ENCODE measurements at regions not wholly inside any gene's neighbourhood (a gene's known extent, or its start where the extent isn't known, plus 50 kb on each side); places are given as distances from the start of the nearest gene placed in this dataset.

DNA sequence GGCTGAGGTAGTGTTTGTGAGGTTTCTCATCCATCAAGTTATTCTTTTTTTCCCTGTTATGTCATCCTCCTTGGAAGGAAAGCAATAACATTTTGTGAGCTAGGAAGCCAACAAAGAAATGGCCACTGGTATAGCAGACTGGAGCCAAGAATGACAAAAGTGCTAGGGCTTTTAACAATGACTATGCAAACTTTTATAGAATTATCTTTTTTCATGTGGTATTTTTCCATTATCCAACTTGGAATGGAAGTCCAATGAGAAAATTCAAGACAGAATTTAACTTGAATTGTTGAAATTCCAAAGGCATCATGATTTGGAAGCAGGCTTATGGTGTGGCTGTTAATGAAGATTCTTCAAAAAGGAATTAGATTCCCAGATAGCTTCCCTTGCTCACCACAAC, 216.4 kb upstream of the PDGFD start:
- ATAC-seq (ENCODE audit: poor library complexity) (no peak), DNase-seq (no peak)
- Histone ChIP-seq H3K4me1 (ENCODE audit: insufficient read depth, low read length) (no peaks in the 10 kb centered on the region), H3K36me3 (ENCODE audit: insufficient read depth, low read length) (no peaks in the 10 kb centered on the region), H3K27me3 (ENCODE audit: control insufficient read depth in 1 of 2, insufficient read depth in 2 of 2, low read length in 2 of 2) (no peaks in the 10 kb centered on the region), H3K4me3 (ENCODE audit: low read length) (no peak overlapping the region), H3K9me3 (ENCODE audit: control insufficient read depth in 1 of 2, insufficient read depth in 1 of 2, low read length in 2 of 2) (peaks cover 0 to 1% of the 10 kb centered on the region in 2 experiments), H3K27ac (ENCODE audit: low read depth in 1 of 2, low read length in 2 of 2) (no peak overlapping the region)
- Mint-ChIP-seq H3K27ac (no peak overlapping the region), H3K9me3 (no peaks in the 10 kb centered on the region), H3K4me3 (no peak overlapping the region), H3K27me3 (no peaks in the 10 kb centered on the region), H3K36me3 (ENCODE audit: low read depth) (no peaks in the 10 kb centered on the region), H3K4me1 (ENCODE audit: low read depth) (no peaks in the 10 kb centered on the region)
- intact Hi-C loops (cut with DNase I, micrococcal nuclease), result no loop called here
- ChIA-PET POLR2A (no interaction called here), CTCF (no interaction called here)
- TF ChIP-seq, protein P1, sequence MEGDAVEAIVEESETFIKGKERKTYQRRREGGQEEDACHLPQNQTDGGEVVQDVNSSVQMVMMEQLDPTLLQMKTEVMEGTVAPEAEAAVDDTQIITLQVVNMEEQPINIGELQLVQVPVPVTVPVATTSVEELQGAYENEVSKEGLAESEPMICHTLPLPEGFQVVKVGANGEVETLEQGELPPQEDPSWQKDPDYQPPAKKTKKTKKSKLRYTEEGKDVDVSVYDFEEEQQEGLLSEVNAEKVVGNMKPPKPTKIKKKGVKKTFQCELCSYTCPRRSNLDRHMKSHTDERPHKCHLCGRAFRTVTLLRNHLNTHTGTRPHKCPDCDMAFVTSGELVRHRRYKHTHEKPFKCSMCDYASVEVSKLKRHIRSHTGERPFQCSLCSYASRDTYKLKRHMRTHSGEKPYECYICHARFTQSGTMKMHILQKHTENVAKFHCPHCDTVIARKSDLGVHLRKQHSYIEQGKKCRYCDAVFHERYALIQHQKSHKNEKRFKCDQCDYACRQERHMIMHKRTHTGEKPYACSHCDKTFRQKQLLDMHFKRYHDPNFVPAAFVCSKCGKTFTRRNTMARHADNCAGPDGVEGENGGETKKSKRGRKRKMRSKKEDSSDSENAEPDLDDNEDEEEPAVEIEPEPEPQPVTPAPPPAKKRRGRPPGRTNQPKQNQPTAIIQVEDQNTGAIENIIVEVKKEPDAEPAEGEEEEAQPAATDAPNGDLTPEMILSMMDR (IDR thresholded peaks at IDR 0.05), result no peak

DNA sequence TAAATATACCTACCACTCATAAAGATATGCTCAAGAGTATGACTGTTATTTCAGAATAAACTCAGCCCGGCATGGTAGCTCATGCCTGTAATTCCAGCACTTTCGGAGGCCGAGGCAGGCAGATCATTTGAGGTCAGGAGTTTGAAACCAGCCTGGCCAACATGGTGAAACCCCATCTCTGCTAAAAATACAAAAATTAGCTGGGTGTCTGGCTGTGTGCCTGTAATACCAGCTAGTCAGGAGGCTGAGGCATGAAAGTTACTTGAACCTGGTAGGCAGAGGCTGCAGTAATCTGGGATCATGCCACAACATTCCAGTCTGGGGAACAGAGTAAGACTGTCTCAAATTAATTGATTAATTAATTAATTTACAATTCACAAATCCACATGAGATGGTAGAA, 208.2 kb upstream of the PDGFD start:
- DNase-seq (no peak), ATAC-seq (ENCODE audit: poor library complexity) (no peak)
- Histone ChIP-seq H3K4me1 (ENCODE audit: insufficient read depth, low read length) (no peaks in the 10 kb centered on the region), H3K4me3 (ENCODE audit: low read length) (no peak overlapping the region), H3K27me3 (ENCODE audit: control insufficient read depth in 1 of 2, insufficient read depth in 2 of 2, low read length in 2 of 2) (no peaks in the 10 kb centered on the region), H3K9me3 (ENCODE audit: control insufficient read depth in 1 of 2, insufficient read depth in 1 of 2, low read length in 2 of 2) (no peaks in the 10 kb centered on the region), H3K27ac (ENCODE audit: low read depth in 1 of 2, low read length in 2 of 2) (no peak overlapping the region), H3K36me3 (ENCODE audit: insufficient read depth, low read length) (no peaks in the 10 kb centered on the region)
- H3K9me3 Mint-ChIP-seq, result no peaks in the 10 kb centered on the region
- ChIA-PET CTCF (no interaction called here), POLR2A (no interaction called here)
- no peaks in the 10 kb centered on the region for H3K27me3 Mint-ChIP-seq
- H3K36me3 Mint-ChIP-seq (ENCODE audit: low read depth), result no peaks in the 10 kb centered on the region
- intact Hi-C loops (cut with DNase I, micrococcal nuclease), result no loop called here
- H3K4me1 Mint-ChIP-seq (ENCODE audit: low read depth), result no peaks in the 10 kb centered on the region
- H3K4me3 Mint-ChIP-seq, result no peak overlapping the region
- TF ChIP-seq, protein P1 (IDR thresholded peaks at IDR 0.05), result no peak
- no peak overlapping the region for H3K27ac Mint-ChIP-seq

DNA sequence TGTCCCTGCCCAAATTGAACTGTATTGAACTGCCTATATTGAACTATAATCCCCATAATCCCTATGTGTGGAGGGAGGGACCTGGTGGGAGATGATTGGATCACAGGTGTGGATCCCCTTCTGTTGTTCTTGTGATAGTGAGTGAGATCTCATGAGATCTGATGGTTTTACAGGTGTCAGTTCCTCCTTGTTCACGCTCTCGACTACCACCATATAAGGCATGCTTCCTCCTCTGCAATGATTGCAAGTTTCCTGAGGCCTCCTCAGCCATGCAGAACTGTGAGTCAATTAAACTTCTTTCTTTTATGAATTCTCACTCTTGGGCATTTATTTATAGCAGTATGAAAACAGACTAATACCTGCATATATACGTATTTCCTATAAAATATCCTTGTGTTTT, 206.5 kb upstream of the PDGFD start:
- H3K4me1 Mint-ChIP-seq (ENCODE audit: low read depth), result no peaks in the 10 kb centered on the region
- H3K9me3 Mint-ChIP-seq, result no peaks in the 10 kb centered on the region
- no peak overlapping the region for H3K4me3 Mint-ChIP-seq
- no peak overlapping the region for H3K27ac Mint-ChIP-seq
- no peaks in the 10 kb centered on the region for H3K4me1 ChIP-seq (ENCODE audit: insufficient read depth, low read length)
- ATAC-seq (ENCODE audit: poor library complexity), result no peak
- no peak overlapping the region for H3K4me3 ChIP-seq (ENCODE audit: low read length)
- no peak for DNase-seq
- TF ChIP-seq, protein P1 (IDR thresholded peaks at IDR 0.05), result no peak
- H3K36me3 Mint-ChIP-seq (ENCODE audit: low read depth), result no peaks in the 10 kb centered on the region
- H3K36me3 ChIP-seq (ENCODE audit: insufficient read depth, low read length), result no peaks in the 10 kb centered on the region
- CTCF ChIA-PET, result no interaction called here
- POLR2A ChIA-PET, result no interaction called here
- H3K9me3 ChIP-seq (ENCODE audit: control insufficient read depth in 1 of 2, insufficient read depth in 1 of 2, low read length in 2 of 2), result peaks cover 0 to 7% of the 10 kb centered on the region in 2 experiments
- H3K27me3 Mint-ChIP-seq, result no peaks in the 10 kb centered on the region
- intact Hi-C loops (cut with DNase I, micrococcal nuclease), result no loop called here
- no peaks in the 10 kb centered on the region for H3K27me3 ChIP-seq (ENCODE audit: control insufficient read depth in 1 of 2, insufficient read depth in 2 of 2, low read length in 2 of 2)
- H3K27ac ChIP-seq (ENCODE audit: low read depth in 1 of 2, low read length in 2 of 2), result no peak overlapping the region

Data from CD4-positive, alpha-beta T cell (primary cell).